Keratinocyte (primary cell): ENCODE measurements at regions not wholly inside any gene's neighbourhood (a gene's known extent, or its start where the extent isn't known, plus 50 kb on each side); places are given as distances from the start of the nearest gene placed in this dataset.

Experiments used
- CTCF ChIP-seq, 3 experiments: IDR thresholded peaks in 1 of 3; conservative IDR thresholded peaks in 1 of 3; optimal IDR thresholded peaks in 1 of 3; 2 replicates in 2 of 3; 3 replicates in 1 of 3; pipeline versions ENCODE3 to v1.5.1; 2011; ENCODE audit warnings: low read length in 3 of 3, mild to moderate bottlenecking in 3 of 3, moderate library complexity in 2 of 3, control low read depth in 1 of 3, inconsistent platforms in 1 of 3; ENCODE audit not compliant: insufficient read depth in 2 of 3; ENCODE audit errors: extremely low read depth in 1 of 3
- EZH2 ChIP-seq: IDR thresholded peaks from one replicate; pipeline ENCODE4 v1.6.1; 2012; ENCODE audit warnings: inconsistent platforms, mild to moderate bottlenecking, low read length, moderate library complexity

- no peak for TF ChIP-seq CTCF (optimal IDR thresholded peaks at IDR 0.05 in 1 of 3, IDR thresholded peaks at IDR 0.05 in 1 of 3, conservative IDR thresholded peaks at IDR 0.05 in 1 of 3; ENCODE audit: extremely low read depth in 1 of 3, insufficient read depth in 2 of 3, low read length in 3 of 3)
- TF ChIP-seq EZH2, result no peak
These were observed 91.8 kb upstream of the ENPP6 start for GRCh38 chr4:184309241-184310170.
